NAMALWA (cell line): ENCODE measurements at regions not wholly inside any gene's neighbourhood (a gene's known extent, or its start where the extent isn't known, plus 50 kb on each side); places are given as distances from the start of the nearest gene placed in this dataset.
A peak's percentile ranks its signal among the peaks of the same experiment; 100 is the strongest.

Experiments
- DNase-seq: peaks from one replicate; pipeline ENCODE4 v3.0.0-alpha.2; 2015; ENCODE audit warnings: low spot score

DNA sequence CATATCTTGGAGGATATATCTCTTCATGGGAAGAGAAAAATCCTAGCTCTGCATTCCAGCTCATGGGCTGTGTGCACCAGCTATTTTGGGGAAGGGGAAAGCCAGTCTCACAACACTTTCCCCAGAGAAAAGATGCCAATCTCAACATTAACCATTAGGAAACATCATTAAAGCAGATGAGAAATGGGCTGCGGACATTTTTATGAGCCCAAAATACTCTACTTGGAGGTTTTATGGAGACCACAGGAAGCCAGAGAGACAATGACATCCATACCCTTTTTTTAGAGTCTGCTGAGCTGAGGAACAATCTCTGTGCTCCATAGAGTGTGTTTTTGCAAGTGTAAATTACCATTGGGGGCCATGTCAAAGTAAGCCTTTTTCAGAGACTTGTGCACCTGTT is 213.7 kb downstream of the TRIB2 start:
- DNase-seq, result no peak

DNA sequence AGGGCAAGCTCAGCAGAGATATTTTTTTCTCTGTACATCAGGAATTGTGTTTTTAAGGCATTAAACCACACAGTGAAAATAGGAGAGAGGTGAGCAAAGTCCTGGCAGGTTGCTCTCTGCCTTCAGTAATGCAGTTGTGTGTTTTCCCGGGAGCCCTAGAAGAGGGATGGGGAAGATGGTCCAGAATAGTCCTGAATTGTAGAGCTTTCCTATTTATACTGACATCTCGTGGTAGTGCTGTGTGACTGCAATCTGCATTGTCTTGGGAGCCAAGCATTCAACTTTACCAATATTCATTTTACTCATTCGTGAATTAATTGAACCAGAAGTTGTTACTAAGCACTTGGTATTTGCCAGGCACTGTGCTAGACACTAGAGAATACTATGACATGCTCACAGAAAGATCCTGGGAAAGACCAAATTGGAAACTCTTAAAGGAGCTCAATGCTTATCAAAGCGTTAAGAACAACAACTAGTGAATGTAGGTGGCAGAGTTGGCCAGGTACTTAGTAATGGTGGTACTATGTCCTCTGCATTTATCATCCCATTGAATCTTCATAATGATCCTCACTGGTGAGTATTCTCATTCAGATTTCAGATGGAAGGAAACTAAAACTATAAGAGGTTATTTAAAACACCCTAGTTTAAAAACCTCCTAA is 214.6 kb downstream of the TRIB2 start:
- DNase-seq, result peak; percentile 38

DNA sequence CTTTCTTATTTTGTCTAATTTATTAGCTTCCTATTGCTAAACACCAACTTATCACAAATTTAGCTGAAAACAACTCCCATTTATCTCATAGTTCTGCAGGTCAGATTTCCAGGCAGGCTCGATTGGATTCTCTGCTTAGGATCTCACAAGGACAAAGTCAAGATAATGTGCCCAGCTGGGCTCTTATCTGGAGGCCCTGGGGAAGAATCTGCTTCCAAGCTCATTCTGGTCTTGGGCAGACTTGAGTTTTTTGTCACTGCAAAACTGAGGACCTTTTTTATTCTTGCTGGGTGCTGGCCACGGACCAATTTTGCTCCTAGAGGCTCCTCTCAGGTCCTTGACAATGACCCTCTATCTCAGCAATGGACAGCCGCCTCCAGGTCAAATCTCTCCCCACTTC is 215.5 kb downstream of the TRIB2 start:
- no peak for DNase-seq

GRCh38 chr2:12934146-12934756 is 217.5 kb downstream of the TRIB2 start:
- no peak for DNase-seq

DNA sequence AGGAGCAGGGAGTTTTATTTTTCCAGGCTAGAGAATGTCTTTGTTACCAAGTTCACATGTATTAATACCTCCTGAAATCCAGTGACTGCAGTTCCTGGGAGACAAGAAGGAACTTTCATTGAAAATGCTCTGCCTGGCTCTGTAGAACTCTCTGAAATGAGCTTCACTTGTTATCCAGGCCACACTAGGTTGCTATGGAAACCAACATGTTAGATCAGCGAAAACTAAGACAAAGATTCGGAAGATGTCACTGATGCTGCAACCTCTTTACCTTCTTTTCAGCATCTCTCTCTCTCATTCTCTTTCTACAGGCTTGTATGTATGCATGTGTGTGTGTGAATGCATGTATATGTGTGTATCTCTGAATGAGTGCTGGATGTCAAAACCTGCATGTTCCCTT is 218.5 kb downstream of the TRIB2 start:
- no peak for DNase-seq

- DNase-seq, result no peak
Observed at GRCh38 chr2:12935796-12936195, 219.1 kb downstream of the TRIB2 start.

GRCh38 chr2:12941203-12941602 is 224.5 kb downstream of the TRIB2 start:
- DNase-seq, result no peak

GRCh38 chr2:12948231-12948960 is 231.7 kb downstream of the TRIB2 start:
- DNase-seq, result no peak

- DNase-seq, result no peak
Observed at GRCh38 chr2:12948961-12949353, 232.2 kb downstream of the TRIB2 start.

DNA sequence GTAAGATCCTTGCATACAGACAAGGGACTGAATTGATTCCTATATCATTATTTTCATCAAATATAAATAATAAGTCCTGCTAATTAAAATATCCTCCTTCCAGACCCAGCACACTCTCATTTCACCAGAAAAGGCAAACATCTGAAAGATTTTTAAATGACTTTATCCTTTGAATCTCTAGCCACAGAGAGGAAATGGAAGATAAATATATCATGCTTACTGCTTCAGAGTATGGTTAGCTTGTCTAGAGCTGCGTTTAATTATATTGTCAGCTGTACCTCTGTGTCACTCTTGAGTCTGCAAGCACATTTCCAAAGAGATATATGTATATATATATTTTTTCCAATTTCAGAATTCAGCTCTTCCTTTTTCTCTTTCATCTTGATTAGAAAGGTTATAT is 232.7 kb downstream of the TRIB2 start:
- DNase-seq, result no peak

GRCh38 chr2:12950174-12950573 is 233.4 kb downstream of the TRIB2 start:
- DNase-seq, result no peak

- no peak for DNase-seq
Observed at GRCh38 chr2:12950957-12951656, 234.4 kb downstream of the TRIB2 start.

- DNase-seq, result no peak
Observed at GRCh38 chr2:12951657-12951973, 234.9 kb downstream of the TRIB2 start.

GRCh38 chr2:12953596-12953995 is 236.9 kb downstream of the TRIB2 start:
- no peak for DNase-seq

- DNase-seq, result no peak
Observed at GRCh38 chr2:12955864-12956263, 239.1 kb downstream of the TRIB2 start.

DNA sequence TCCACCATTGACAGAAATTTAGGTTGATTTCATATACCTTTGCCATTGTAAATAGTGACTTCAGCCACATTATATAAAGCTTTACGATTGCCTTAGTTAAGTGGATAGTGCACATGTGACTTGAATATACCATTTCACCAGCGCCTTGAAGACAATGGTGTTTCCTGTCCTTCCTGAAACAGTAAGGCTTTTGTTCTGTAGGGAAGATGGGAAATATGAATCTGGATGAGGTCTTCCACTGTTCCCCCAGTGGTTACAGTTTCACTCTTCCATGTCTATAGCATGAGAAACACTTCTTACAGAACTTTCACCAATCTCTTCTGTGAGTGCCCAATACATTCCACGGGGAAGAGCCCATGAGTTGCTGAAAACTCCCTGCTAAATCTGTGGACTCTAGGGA is 240.5 kb downstream of the TRIB2 start:
- DNase-seq, result no peak

- DNase-seq, result no peak
Observed at GRCh38 chr2:12959935-12960334, 243.2 kb downstream of the TRIB2 start.

DNA sequence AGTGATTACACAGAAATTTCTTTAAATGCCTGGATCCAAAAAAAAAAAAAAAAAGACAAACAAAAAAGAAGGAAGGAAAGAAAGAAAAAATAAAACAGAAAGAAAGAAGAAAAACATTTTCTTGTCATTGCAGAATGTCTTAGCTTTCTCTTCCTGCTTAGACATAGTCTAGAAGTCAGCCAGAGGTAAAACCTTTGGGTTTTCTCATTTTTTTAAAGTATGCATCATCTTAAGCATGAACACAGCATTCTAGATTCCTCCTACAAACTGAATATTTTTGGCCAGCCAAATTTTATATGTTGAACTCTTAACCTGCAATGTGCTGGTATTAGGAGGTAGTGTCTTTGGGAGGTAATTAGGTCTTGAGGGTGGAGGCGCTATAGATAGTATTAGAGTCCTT is 243.9 kb downstream of the TRIB2 start:
- no peak for DNase-seq

DNA sequence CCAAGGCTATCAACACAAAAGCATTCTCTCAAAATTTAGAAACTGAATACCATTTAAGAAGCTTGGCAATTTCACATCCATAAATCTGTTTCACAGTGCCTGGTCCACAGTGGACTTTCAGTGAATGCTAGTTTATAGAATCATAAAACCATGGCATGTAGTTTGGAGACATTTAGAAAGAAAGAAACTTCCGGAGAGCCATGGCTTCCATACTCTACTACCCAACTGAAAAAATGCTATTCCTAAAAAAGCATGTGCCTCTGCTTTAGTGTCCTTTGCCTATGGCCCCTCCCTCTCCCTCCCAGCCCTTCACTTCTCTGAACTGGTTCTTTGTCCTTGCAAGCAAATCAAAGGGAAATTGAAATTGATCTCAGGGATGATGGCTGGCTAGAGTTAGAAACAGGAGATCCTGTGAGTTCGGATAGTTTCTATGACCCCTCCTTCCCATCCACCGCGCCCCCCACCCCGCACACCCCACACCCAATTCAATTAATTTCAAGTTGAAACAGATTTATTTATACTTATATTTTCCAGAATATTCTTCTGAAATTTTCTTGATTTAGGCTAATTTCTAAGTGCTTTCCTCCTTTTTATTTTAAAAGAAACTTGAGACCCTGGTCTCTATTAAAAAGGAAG is 248.3 kb downstream of the TRIB2 start:
- DNase-seq, result no peak

DNA sequence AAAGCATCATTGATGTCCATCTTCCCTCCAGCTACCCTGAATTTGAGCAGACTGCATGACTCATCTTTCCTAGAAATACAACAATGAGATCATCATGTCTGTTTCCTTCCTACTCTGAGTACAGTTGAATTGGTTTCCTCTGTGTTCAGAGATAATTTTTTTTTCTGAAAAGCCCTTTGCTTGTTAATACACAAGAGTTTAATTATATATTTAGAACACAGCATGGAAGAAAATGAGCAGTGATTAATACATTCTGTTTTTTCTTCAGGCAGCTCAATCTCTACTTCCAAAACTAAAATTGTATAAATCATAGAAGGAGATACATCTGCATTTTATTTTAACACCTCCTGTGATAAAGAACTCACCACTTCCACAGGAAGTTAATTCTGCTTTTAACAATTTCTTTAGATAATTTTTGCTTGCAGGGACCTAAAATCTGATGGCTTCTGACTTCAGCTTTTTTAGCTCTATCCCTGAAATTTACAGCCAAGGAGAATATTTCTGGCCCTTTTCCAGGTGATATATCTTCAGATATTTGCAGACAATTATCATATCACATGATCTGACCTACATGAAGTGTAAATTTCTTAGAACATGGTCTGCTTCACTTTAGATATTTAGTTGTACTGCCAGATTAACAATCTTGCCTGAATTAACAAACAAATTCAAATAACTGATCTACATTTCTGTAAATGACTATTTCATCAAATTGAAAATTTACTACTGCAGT is 249.0 kb downstream of the TRIB2 start:
- DNase-seq, result no peak

DNA sequence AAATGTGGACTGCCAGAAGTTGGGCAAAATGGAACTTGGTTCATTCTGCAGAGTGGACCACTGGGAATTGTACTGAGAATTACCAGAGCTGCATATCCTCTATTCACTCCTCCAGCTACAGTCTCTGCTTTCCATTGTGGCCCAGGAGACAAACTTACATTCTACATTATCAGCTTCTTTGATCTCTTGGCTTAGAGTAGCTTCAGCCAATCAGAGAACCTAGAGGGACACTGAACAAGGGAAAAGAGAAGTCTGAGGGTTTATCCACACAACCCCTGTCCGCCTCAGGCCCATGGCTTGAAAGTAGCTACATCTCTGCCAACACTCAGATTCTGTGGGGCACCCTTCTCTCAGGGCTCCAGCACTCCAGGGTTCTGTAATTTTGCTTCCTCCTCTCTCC is 251.1 kb downstream of the TRIB2 start:
- no peak for DNase-seq

DNA sequence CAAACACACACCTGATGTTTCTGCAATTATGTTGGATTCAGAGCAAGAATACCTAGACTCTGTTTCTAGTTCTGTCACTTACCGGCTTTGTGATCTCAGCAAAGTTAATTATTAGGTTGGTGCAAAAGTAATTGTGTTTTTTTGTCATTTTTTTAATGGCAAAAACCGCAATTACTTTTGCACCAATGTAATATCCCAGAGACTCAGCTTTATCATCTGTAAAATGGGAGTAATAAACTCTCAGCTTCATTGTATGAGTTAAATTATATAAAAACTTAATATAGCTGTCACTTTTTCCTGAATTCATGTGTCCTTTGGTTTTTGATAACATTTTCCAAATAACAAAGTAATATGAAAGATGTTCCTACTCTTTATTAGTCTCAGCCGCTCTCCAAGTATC is 251.7 kb downstream of the TRIB2 start:
- DNase-seq, result no peak
